NT2/D1 (cell line): ENCODE measurements at regions not wholly inside any gene's neighbourhood (a gene's known extent, or its start where the extent isn't known, plus 50 kb on each side); places are given as distances from the start of the nearest gene placed in this dataset.

Experiments used
- SUZ12 ChIP-seq: IDR thresholded peaks from 2 replicates; pipeline ENCODE4 v1.6.1; 2011; ENCODE audit not compliant: insufficient read length, insufficient read depth; ENCODE audit errors: extremely low read depth
- YY1 ChIP-seq: IDR thresholded peaks from 2 replicates; pipeline ENCODE4 v1.6.1; 2011; ENCODE audit not compliant: insufficient read length, insufficient read depth
- ZNF274 ChIP-seq: IDR thresholded peaks from 2 replicates; pipeline ENCODE4 v1.6.1; 2011; ENCODE audit warnings: mild to moderate bottlenecking, low read depth, low read length

GRCh38 chr20:16209951-16210361, 363.3 kb downstream of the KIF16B start:
- TF ChIP-seq ZNF274, result no peak
- no peak for TF ChIP-seq YY1
- no peak for TF ChIP-seq SUZ12
